ENCODE measurements at regions not wholly inside any gene's neighbourhood (a gene's known extent, or its start where the extent isn't known, plus 50 kb on each side); places are given as distances from the start of the nearest gene placed in this dataset.
A peak's percentile ranks its signal among the peaks of the same experiment; 100 is the strongest.

GRCh38 chr6:56904068-56904467, 50.8 kb upstream of the BEND6 start:
- Mint-ChIP-seq H3K27ac (no peak overlapping the region), H3K27me3 (peaks cover 13% of the 10 kb centered on the region), H3K4me3 (no peak overlapping the region), H3K36me3 (no peaks in the 10 kb centered on the region), H3K4me1 (ENCODE audit: low read depth) (no peaks in the 10 kb centered on the region), H3K9me3 (no peaks in the 10 kb centered on the region)
- ChIA-PET CTCF (interaction anchor here (0.7 to 5.3 kb wide), 36 partner anchors 9 to 546 kb away, joined by 3 to 153 read pairs (median 4); partner anchors contain the start of genes BAG2, BEND6, KIAA1586 and PRIM2), POLR2A (interaction anchor here (0.9 kb wide), 2 partner anchors 363 to 413 kb away, joined by 3 read pairs; partner anchors contain the start of gene PRIM2)
- DNase-seq: no peak
- intact Hi-C loops (cut with micrococcal nuclease): loop anchor here (1.0 to 5.0 kb wide), 5 partner anchors 51 to 412 kb away; partner anchors contain the start of genes BEND6 and RAB23

GRCh38 chr6:56902641-56903464, 52.1 kb upstream of the BEND6 start:
- no peaks in the 10 kb centered on the region for H3K9me3 Mint-ChIP-seq
- CTCF ChIA-PET: interaction anchor here (0.6 to 5.3 kb wide), 42 partner anchors 10 to 422 kb away, joined by 3 to 153 read pairs (median 5); partner anchors contain the start of genes BAG2, BEND6 and PRIM2
- POLR2A ChIA-PET: no interaction called here

GRCh38 chr6:56900784-56901183, 54.1 kb upstream of the BEND6 start:
- POLR2A ChIA-PET: no interaction called here
- intact Hi-C loops (cut with micrococcal nuclease): loop anchor here (5.0 kb wide), 2 partner anchors 193 to 322 kb away; partner anchors contain the start of gene RAB23
- Mint-ChIP-seq H3K4me3 (no peak overlapping the region), H3K4me1 (ENCODE audit: low read depth) (no peaks in the 10 kb centered on the region), H3K27ac (no peak overlapping the region), H3K27me3 (peaks cover 4% of the 10 kb centered on the region), H3K9me3 (no peaks in the 10 kb centered on the region), H3K36me3 (no peaks in the 10 kb centered on the region)
- DNase-seq: no peak
- CTCF ChIA-PET: interaction anchor here (1.6 to 5.3 kb wide), 3 partner anchors 9 to 415 kb away, joined by 3 to 153 read pairs (median 54); partner anchors contain the start of gene PRIM2

More at GRCh38 chr6:56902641-56903464, 52.1 kb upstream of the BEND6 start:
- intact Hi-C loops (cut with micrococcal nuclease): loop anchor here (5.0 kb wide), 2 partner anchors 196 to 319 kb away; partner anchors contain the start of gene RAB23
- H3K4me3 Mint-ChIP-seq: no peak overlapping the region
- H3K27me3 Mint-ChIP-seq: peaks cover 13% of the 10 kb centered on the region
- no peak overlapping the region for H3K27ac Mint-ChIP-seq
- no peak for DNase-seq
- no peaks in the 10 kb centered on the region for H3K4me1 Mint-ChIP-seq (ENCODE audit: low read depth)
- H3K36me3 Mint-ChIP-seq: no peaks in the 10 kb centered on the region

- Mint-ChIP-seq H3K4me1 (ENCODE audit: low read depth) (no peaks in the 10 kb centered on the region), H3K27me3 (peaks cover 2% of the 10 kb centered on the region), H3K9me3 (no peaks in the 10 kb centered on the region), H3K4me3 (no peak overlapping the region), H3K27ac (no peak overlapping the region), H3K36me3 (no peaks in the 10 kb centered on the region)
- no peak for DNase-seq
- CTCF ChIA-PET: interaction anchor here (1.4 to 5.3 kb wide), 3 partner anchors 8 to 417 kb away, joined by 3 to 54 read pairs (median 3); no protein-coding TSS in a partner anchor
- intact Hi-C loops (cut with micrococcal nuclease): loop anchor here (5.0 kb wide), 2 partner anchors 192 to 323 kb away; partner anchors contain the start of gene RAB23
- POLR2A ChIA-PET: interaction anchor here (0.6 kb wide), 1 partner anchor 156 kb away, joined by 3 read pairs; no protein-coding TSS in a partner anchor
These were observed 55.2 kb upstream of the BEND6 start for GRCh38 chr6:56899753-56900152.

- no peak for DNase-seq
- ChIA-PET CTCF (interaction anchor here (1.4 to 1.5 kb wide), 2 partner anchors 119 to 417 kb away, joined by 3 read pairs; no protein-coding TSS in a partner anchor), POLR2A (interaction anchor here (0.6 kb wide), 1 partner anchor 157 kb away, joined by 3 read pairs; no protein-coding TSS in a partner anchor)
- H3K36me3 Mint-ChIP-seq: no peaks in the 10 kb centered on the region
- peaks cover 2% of the 10 kb centered on the region for H3K27me3 Mint-ChIP-seq
- intact Hi-C loops (cut with micrococcal nuclease): no loop called here
- no peaks in the 10 kb centered on the region for H3K9me3 Mint-ChIP-seq
- no peak overlapping the region for H3K27ac Mint-ChIP-seq
- no peak overlapping the region for H3K4me3 Mint-ChIP-seq
- H3K4me1 Mint-ChIP-seq (ENCODE audit: low read depth): no peaks in the 10 kb centered on the region
These were observed 55.6 kb upstream of the BEND6 start for GRCh38 chr6:56899311-56899710.

GRCh38 chr6:56897789-56898529, 56.9 kb upstream of the BEND6 start:
- Mint-ChIP-seq H3K27ac (no peak overlapping the region), H3K9me3 (no peaks in the 10 kb centered on the region), H3K27me3 (peaks cover 2% of the 10 kb centered on the region), H3K4me1 (ENCODE audit: low read depth) (no peaks in the 10 kb centered on the region), H3K4me3 (no peak overlapping the region), H3K36me3 (no peaks in the 10 kb centered on the region)
- POLR2A ChIA-PET: no interaction called here
- intact Hi-C loops (cut with micrococcal nuclease): no loop called here
- CTCF ChIA-PET: no interaction called here
- DNase-seq: no peak

GRCh38 chr6:56891754-56892153, 63.2 kb upstream of the BEND6 start:
- Mint-ChIP-seq H3K27me3 (no peaks in the 10 kb centered on the region), H3K4me1 (ENCODE audit: low read depth) (peaks cover 25% of the 10 kb centered on the region), H3K9me3 (no peaks in the 10 kb centered on the region), H3K27ac (no peak overlapping the region), H3K4me3 (no peak overlapping the region), H3K36me3 (no peaks in the 10 kb centered on the region)
- CTCF ChIA-PET: interaction anchor here (0.6 to 3.5 kb wide), 4 partner anchors 11 to 425 kb away, joined by 3 to 54 read pairs (median 4); partner anchors contain the start of gene PRIM2
- DNase-seq: no peak
- POLR2A ChIA-PET: no interaction called here
- intact Hi-C loops (cut with micrococcal nuclease): no loop called here

- H3K27ac Mint-ChIP-seq: peak overlapping the region; percentile 48
- intact Hi-C loops (cut with micrococcal nuclease): no loop called here
- POLR2A ChIA-PET: interaction anchor here (0.6 kb wide), 1 partner anchor 294 kb away, joined by 3 read pairs; no protein-coding TSS in a partner anchor
These were observed 64.1 kb upstream of the BEND6 start for GRCh38 chr6:56890683-56891429.

GRCh38 chr6:56890066-56890465, 64.8 kb upstream of the BEND6 start:
- CTCF ChIA-PET: interaction anchor here (1.0 to 3.5 kb wide), 4 partner anchors 12 to 427 kb away, joined by 3 to 54 read pairs (median 6); partner anchors contain the start of gene PRIM2
- Mint-ChIP-seq H3K36me3 (no peaks in the 10 kb centered on the region), H3K4me3 (no peak overlapping the region), H3K9me3 (no peaks in the 10 kb centered on the region), H3K4me1 (ENCODE audit: low read depth) (peaks cover 25% of the 10 kb centered on the region), H3K27ac (no peak overlapping the region), H3K27me3 (no peaks in the 10 kb centered on the region)
- DNase-seq: no peak
- intact Hi-C loops (cut with micrococcal nuclease): no loop called here
- POLR2A ChIA-PET: interaction anchor here (0.6 kb wide), 1 partner anchor 293 kb away, joined by 3 read pairs; no protein-coding TSS in a partner anchor

More at GRCh38 chr6:56890683-56891429, 64.1 kb upstream of the BEND6 start:
- CTCF ChIA-PET: interaction anchor here (0.6 to 3.5 kb wide), 5 partner anchors 12 to 426 kb away, joined by 3 to 54 read pairs (median 6); partner anchors contain the start of gene PRIM2
- peak; percentile 27 for DNase-seq
- H3K9me3 Mint-ChIP-seq: no peaks in the 10 kb centered on the region
- H3K36me3 Mint-ChIP-seq: no peaks in the 10 kb centered on the region
- peaks cover 25% of the 10 kb centered on the region for H3K4me1 Mint-ChIP-seq (ENCODE audit: low read depth)
- no peak overlapping the region for H3K4me3 Mint-ChIP-seq
- no peaks in the 10 kb centered on the region for H3K27me3 Mint-ChIP-seq

GRCh38 chr6:56889492-56889891, 65.4 kb upstream of the BEND6 start:
- CTCF ChIA-PET: interaction anchor here (1.4 to 1.5 kb wide), 2 partner anchors 13 to 37 kb away, joined by 5 to 6 read pairs; no protein-coding TSS in a partner anchor
- H3K4me1 Mint-ChIP-seq (ENCODE audit: low read depth): peaks cover 25% of the 10 kb centered on the region
- no peaks in the 10 kb centered on the region for H3K36me3 Mint-ChIP-seq
- no peak overlapping the region for H3K4me3 Mint-ChIP-seq
- POLR2A ChIA-PET: no interaction called here
- no peaks in the 10 kb centered on the region for H3K27me3 Mint-ChIP-seq
- DNase-seq: no peak
- intact Hi-C loops (cut with micrococcal nuclease): no loop called here
- no peak overlapping the region for H3K27ac Mint-ChIP-seq
- no peaks in the 10 kb centered on the region for H3K9me3 Mint-ChIP-seq

GRCh38 chr6:56888687-56889086, 66.2 kb upstream of the BEND6 start:
- Mint-ChIP-seq H3K9me3 (no peaks in the 10 kb centered on the region), H3K27ac (no peak overlapping the region), H3K4me1 (ENCODE audit: low read depth) (peaks cover 25% of the 10 kb centered on the region), H3K36me3 (no peaks in the 10 kb centered on the region), H3K27me3 (no peaks in the 10 kb centered on the region), H3K4me3 (no peak overlapping the region)
- ChIA-PET POLR2A (no interaction called here), CTCF (interaction anchor here (1.5 kb wide), 1 partner anchor 14 kb away, joined by 5 read pairs; no protein-coding TSS in a partner anchor)
- DNase-seq: no peak
- intact Hi-C loops (cut with micrococcal nuclease): no loop called here
